IPS-15b (cell line): ENCODE measurements at regions not wholly inside any gene's neighbourhood (a gene's known extent, or its start where the extent isn't known, plus 50 kb on each side); places are given as distances from the start of the nearest gene placed in this dataset.

Experiments
- H3K27me3 ChIP-seq: one replicate; pipeline ENCODE4 v1.6.1; 2013; ENCODE audit warnings: low read length; ENCODE audit not compliant: control insufficient read depth, insufficient read depth
- H3K36me3 ChIP-seq: one replicate; pipeline ENCODE4 v1.6.1; 2013; ENCODE audit warnings: low read length; ENCODE audit not compliant: control insufficient read depth, insufficient read depth
- H3K4me1 ChIP-seq: one replicate; pipeline ENCODE4 v1.6.1; 2013; ENCODE audit warnings: mild to moderate bottlenecking, low read length; ENCODE audit not compliant: control insufficient read depth, insufficient read depth
- H3K4me3 ChIP-seq: one replicate; pipeline ENCODE4 v1.5.1; 2013; ENCODE audit warnings: low read depth, low read length
- H3K9ac ChIP-seq: one replicate; pipeline ENCODE4 v1.6.1; 2013; ENCODE audit warnings: low read depth, mild to moderate bottlenecking, low read length
- H3K9me3 ChIP-seq: one replicate; pipeline ENCODE4 v1.6.1; 2013; ENCODE audit warnings: mild to moderate bottlenecking, low read length; ENCODE audit not compliant: control insufficient read depth, insufficient read depth

GRCh38 chr13:86681223-86681622, 882.0 kb upstream of the SLITRK6 start:
- H3K4me3 ChIP-seq, result no peak overlapping the region
- H3K9ac ChIP-seq, result no peak overlapping the region
- no peaks in the 10 kb centered on the region for H3K27me3 ChIP-seq
- no peaks in the 10 kb centered on the region for H3K4me1 ChIP-seq
- H3K9me3 ChIP-seq, result no peaks in the 10 kb centered on the region
- H3K36me3 ChIP-seq, result no peaks in the 10 kb centered on the region

- H3K4me3 ChIP-seq, result no peak overlapping the region
- no peaks in the 10 kb centered on the region for H3K36me3 ChIP-seq
- H3K9me3 ChIP-seq, result no peaks in the 10 kb centered on the region
- no peaks in the 10 kb centered on the region for H3K4me1 ChIP-seq
- no peak overlapping the region for H3K9ac ChIP-seq
- H3K27me3 ChIP-seq, result no peaks in the 10 kb centered on the region
Observed at GRCh38 chr13:86684402-86684801, 885.2 kb upstream of the SLITRK6 start.

DNA sequence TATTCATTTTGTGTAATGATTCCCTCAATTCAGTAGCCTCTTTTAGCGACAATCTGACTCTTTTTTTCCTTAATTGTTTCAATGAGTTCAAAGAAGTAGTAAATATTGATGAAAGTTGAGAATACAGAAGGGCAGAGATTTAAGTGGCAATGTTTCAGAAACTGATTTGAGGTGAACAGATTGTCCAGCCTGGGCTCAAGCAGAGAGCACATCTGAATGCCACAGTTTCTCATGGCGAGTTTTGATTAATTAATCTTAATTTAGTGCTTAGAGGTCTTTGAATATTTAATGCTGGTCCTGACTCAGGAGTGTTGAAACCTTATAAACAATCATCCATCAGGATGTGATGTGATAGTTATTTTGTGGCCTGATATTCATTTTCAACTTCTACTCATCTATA, 890.7 kb upstream of the SLITRK6 start:
- no peak overlapping the region for H3K9ac ChIP-seq
- no peak overlapping the region for H3K4me3 ChIP-seq
- no peaks in the 10 kb centered on the region for H3K9me3 ChIP-seq
- no peaks in the 10 kb centered on the region for H3K36me3 ChIP-seq
- no peaks in the 10 kb centered on the region for H3K27me3 ChIP-seq
- no peaks in the 10 kb centered on the region for H3K4me1 ChIP-seq

DNA sequence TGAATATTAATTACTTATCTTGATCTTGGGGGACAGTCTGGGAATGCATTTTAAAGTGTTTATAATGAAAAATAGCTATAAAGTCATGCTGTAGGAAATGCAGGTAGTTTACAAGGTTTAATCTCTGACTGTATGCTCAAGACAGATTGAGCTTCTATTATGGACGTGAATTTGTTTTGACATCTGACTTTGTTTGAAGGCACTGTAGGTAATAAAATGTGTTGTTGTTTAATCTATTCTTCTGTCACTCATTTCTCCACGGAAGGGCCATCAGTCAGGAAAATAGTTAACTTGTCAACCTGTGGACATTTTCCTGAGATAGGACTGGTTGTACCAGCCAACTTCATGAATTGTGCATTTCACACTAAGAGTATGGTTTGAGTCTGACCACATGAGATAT, 893.1 kb upstream of the SLITRK6 start:
- Histone ChIP-seq H3K9me3 (no peaks in the 10 kb centered on the region), H3K4me1 (no peaks in the 10 kb centered on the region), H3K36me3 (no peaks in the 10 kb centered on the region), H3K4me3 (no peak overlapping the region), H3K9ac (no peak overlapping the region), H3K27me3 (no peaks in the 10 kb centered on the region)

- H3K27me3 ChIP-seq, result no peaks in the 10 kb centered on the region
- H3K4me3 ChIP-seq, result no peak overlapping the region
- no peak overlapping the region for H3K9ac ChIP-seq
- H3K36me3 ChIP-seq, result no peaks in the 10 kb centered on the region
- no peaks in the 10 kb centered on the region for H3K4me1 ChIP-seq
- H3K9me3 ChIP-seq, result no peaks in the 10 kb centered on the region
Observed at GRCh38 chr13:86710013-86710412, 910.8 kb upstream of the SLITRK6 start.

GRCh38 chr13:86710896-86711295, 911.7 kb upstream of the SLITRK6 start:
- no peaks in the 10 kb centered on the region for H3K36me3 ChIP-seq
- H3K4me1 ChIP-seq, result no peaks in the 10 kb centered on the region
- no peaks in the 10 kb centered on the region for H3K9me3 ChIP-seq
- no peaks in the 10 kb centered on the region for H3K27me3 ChIP-seq
- H3K9ac ChIP-seq, result no peak overlapping the region
- H3K4me3 ChIP-seq, result no peak overlapping the region

GRCh38 chr13:86714495-86714894, 915.3 kb upstream of the SLITRK6 start:
- no peak overlapping the region for H3K9ac ChIP-seq
- no peaks in the 10 kb centered on the region for H3K9me3 ChIP-seq
- no peaks in the 10 kb centered on the region for H3K4me1 ChIP-seq
- H3K36me3 ChIP-seq, result no peaks in the 10 kb centered on the region
- no peaks in the 10 kb centered on the region for H3K27me3 ChIP-seq
- no peak overlapping the region for H3K4me3 ChIP-seq

DNA sequence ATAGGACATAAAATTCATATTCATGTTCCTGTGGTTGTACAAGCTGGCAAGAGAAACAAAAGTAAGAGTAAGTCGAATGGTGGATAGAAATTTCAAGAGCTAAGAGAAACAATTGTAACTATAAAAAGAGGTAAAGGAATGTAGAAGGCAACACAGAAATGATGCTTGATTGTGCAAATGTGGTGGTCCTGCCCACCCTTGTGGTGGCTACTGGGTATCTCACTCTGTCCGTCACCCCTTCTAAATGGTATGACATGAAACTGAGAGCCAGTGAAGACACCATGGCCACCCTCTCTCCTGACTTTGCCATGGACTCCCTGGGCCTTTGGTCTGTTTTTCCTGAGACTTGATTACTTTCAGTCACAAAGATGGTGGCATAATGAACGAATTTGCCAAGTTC, 925.9 kb upstream of the SLITRK6 start:
- Histone ChIP-seq H3K9ac (no peak overlapping the region), H3K9me3 (no peaks in the 10 kb centered on the region), H3K36me3 (no peaks in the 10 kb centered on the region), H3K27me3 (no peaks in the 10 kb centered on the region), H3K4me3 (no peak overlapping the region), H3K4me1 (no peaks in the 10 kb centered on the region)

GRCh38 chr13:86729206-86729605, 930.0 kb upstream of the SLITRK6 start:
- Histone ChIP-seq H3K9me3 (no peaks in the 10 kb centered on the region), H3K4me1 (no peaks in the 10 kb centered on the region), H3K9ac (no peak overlapping the region), H3K27me3 (no peaks in the 10 kb centered on the region), H3K4me3 (no peak overlapping the region), H3K36me3 (no peaks in the 10 kb centered on the region)

DNA sequence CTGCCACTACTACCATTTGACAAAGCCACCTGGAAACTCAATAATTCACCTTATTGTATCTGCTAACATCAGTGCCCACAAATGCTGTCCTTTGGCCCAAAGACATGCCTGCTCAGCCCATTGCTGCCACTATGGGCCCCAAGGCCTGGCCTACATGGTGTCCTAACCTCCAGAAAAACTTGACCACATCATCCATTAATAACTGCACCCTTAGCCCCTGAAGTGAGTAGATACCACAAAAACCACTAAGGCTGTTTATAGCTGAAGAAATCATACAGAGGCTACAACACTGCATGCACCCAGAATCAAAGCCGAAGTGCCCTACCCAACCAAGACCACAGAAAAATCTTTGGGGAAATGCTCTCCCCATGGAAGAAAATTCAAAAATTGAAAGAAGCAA, 932.8 kb upstream of the SLITRK6 start:
- Histone ChIP-seq H3K27me3 (no peaks in the 10 kb centered on the region), H3K36me3 (no peaks in the 10 kb centered on the region), H3K9ac (no peak overlapping the region), H3K4me3 (no peak overlapping the region), H3K9me3 (no peaks in the 10 kb centered on the region), H3K4me1 (no peaks in the 10 kb centered on the region)

GRCh38 chr13:86737334-86737932, 933.7 kb upstream of the SLITRK5 start:
- no peaks in the 10 kb centered on the region for H3K36me3 ChIP-seq
- H3K9me3 ChIP-seq, result no peaks in the 10 kb centered on the region
- no peaks in the 10 kb centered on the region for H3K4me1 ChIP-seq
- H3K9ac ChIP-seq, result no peak overlapping the region
- H3K27me3 ChIP-seq, result no peaks in the 10 kb centered on the region
- H3K4me3 ChIP-seq, result no peak overlapping the region

- Histone ChIP-seq H3K4me1 (no peaks in the 10 kb centered on the region), H3K36me3 (no peaks in the 10 kb centered on the region), H3K4me3 (no peak overlapping the region), H3K27me3 (no peaks in the 10 kb centered on the region), H3K9me3 (no peaks in the 10 kb centered on the region), H3K9ac (no peak overlapping the region)
Observed at GRCh38 chr13:86741762-86742285, 929.3 kb upstream of the SLITRK5 start.
